HFFc6 (cell line): ENCODE measurements at regions not wholly inside any gene's neighbourhood (a gene's known extent, or its start where the extent isn't known, plus 50 kb on each side); places are given as distances from the start of the nearest gene placed in this dataset.

Experiments
- DNase-seq: peaks from one replicate; pipeline ENCODE4 v3.0.0-alpha.2; 2018
- H3K27ac Mint-ChIP-seq: 2 replicates; pipeline ENCODE4 v1.8.0; 2020; ENCODE audit warnings: mild to moderate bottlenecking, mixed read lengths
- H3K27me3 Mint-ChIP-seq: 2 replicates; pipeline ENCODE4 v1.8.0; 2021; ENCODE audit warnings: mild to moderate bottlenecking, moderate library complexity, mixed read lengths; ENCODE audit not compliant: insufficient read depth
- H3K36me3 Mint-ChIP-seq: 2 replicates; pipeline ENCODE4 v1.8.0; 2021; ENCODE audit warnings: low read depth, mixed read lengths
- H3K4me1 Mint-ChIP-seq: 2 replicates; pipeline ENCODE4 v1.8.0; 2020; ENCODE audit warnings: low read depth, mixed read lengths
- H3K4me3 Mint-ChIP-seq: 2 replicates; pipeline ENCODE4 v1.8.0; 2020; ENCODE audit warnings: mild to moderate bottlenecking, moderate library complexity, mixed read lengths
- H3K9me3 Mint-ChIP-seq: 2 replicates; pipeline ENCODE4 v1.8.0; 2020; ENCODE audit warnings: mild to moderate bottlenecking, mixed read lengths
- CTCF ChIP-seq: fragments of 200-600 bp; sonication (generic); IDR thresholded peaks from 2 replicates; pipeline ENCODE4 v1.5.0; 2021; ENCODE audit warnings: antibody characterized with exemption, mild to moderate bottlenecking

GRCh38 chr5:93158841-93159240 lies 422.2 kb downstream of the NR2F1-AS1 start:
- DNase-seq, result peak; percentile 52
- Mint-ChIP-seq H3K36me3 (no peaks in the 10 kb centered on the region), H3K27me3 (no peaks in the 10 kb centered on the region; the same call in 1 of the 2 replicates), H3K27ac (peak overlapping the region; percentile 76), H3K4me3 (no peak overlapping the region), H3K9me3 (no peaks in the 10 kb centered on the region), H3K4me1 (peaks cover 68% of the 10 kb centered on the region)
- TF ChIP-seq CTCF, result no peak

DNA sequence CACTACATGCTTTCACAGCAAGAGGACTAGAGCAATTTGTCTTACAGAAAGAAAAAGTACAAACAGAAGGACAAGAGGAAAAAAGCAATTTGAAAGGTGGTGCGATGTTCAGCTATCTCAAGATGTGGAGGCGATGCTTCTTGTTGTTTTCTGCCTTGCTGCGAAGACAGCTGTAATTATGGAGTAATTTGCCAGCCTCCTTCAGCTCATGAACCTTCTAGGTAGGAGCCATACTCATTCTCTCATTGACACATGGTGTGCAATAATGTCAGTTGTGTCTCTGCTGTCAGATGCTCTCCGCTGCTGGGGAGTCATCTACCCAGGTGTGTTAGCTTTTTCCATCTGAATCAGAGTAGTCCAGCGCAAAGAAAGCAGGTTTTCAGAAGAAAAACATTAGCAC lies 424.5 kb downstream of the NR2F1-AS1 start:
- no peak overlapping the region for H3K27ac Mint-ChIP-seq
- no peaks in the 10 kb centered on the region for H3K36me3 Mint-ChIP-seq
- no peak for TF ChIP-seq CTCF
- peaks cover 1% of the 10 kb centered on the region; the same call in 1 of the 2 replicates for H3K27me3 Mint-ChIP-seq
- H3K4me3 Mint-ChIP-seq, result no peak overlapping the region
- DNase-seq, result no peak
- peaks cover 61% of the 10 kb centered on the region for H3K4me1 Mint-ChIP-seq
- H3K9me3 Mint-ChIP-seq, result no peaks in the 10 kb centered on the region

GRCh38 chr5:93154535-93154934 lies 426.5 kb downstream of the NR2F1-AS1 start:
- TF ChIP-seq CTCF, result no peak
- Mint-ChIP-seq H3K36me3 (no peaks in the 10 kb centered on the region), H3K27ac (no peak overlapping the region), H3K4me1 (peaks cover 60% of the 10 kb centered on the region), H3K4me3 (no peak overlapping the region), H3K9me3 (no peaks in the 10 kb centered on the region), H3K27me3 (peaks cover 1% of the 10 kb centered on the region; the same call in 1 of the 2 replicates)
- DNase-seq, result no peak

GRCh38 chr5:93153461-93153860 lies 427.6 kb downstream of the NR2F1-AS1 start:
- Mint-ChIP-seq H3K9me3 (no peaks in the 10 kb centered on the region), H3K27me3 (peaks cover 1% of the 10 kb centered on the region; the same call in 1 of the 2 replicates), H3K4me3 (no peak overlapping the region), H3K4me1 (peaks cover 50% of the 10 kb centered on the region), H3K36me3 (no peaks in the 10 kb centered on the region), H3K27ac (no peak overlapping the region)
- TF ChIP-seq CTCF, result no peak
- DNase-seq, result no peak

DNA sequence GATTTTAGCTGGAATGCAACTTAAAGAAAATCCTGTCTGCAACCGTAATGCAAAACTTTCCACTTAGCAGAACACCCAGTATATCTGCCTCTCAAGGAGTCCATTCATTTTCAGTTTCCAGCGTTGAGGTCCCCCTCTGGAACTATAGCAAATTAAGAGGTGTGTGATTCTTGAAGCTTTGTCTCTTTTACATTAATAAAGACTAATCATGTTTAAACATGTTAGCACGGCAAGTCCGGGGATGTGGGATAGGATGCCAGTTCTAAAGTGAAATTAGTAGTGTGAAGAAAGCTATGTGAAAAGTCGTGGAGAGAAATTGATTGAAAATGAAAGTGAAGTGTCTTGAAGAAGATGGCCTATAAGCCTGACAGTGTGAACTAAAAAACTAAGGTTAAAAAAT lies 429.1 kb downstream of the NR2F1-AS1 start:
- peaks cover 1% of the 10 kb centered on the region; the same call in 1 of the 2 replicates for H3K27me3 Mint-ChIP-seq
- no peaks in the 10 kb centered on the region for H3K36me3 Mint-ChIP-seq
- H3K9me3 Mint-ChIP-seq, result no peaks in the 10 kb centered on the region
- H3K4me1 Mint-ChIP-seq, result peaks cover 44% of the 10 kb centered on the region
- TF ChIP-seq CTCF, result no peak
- no peak for DNase-seq
- 0 out of 2 replicates have a peak overlapping the region, but pooled peaks have one; percentile 0 for H3K4me3 Mint-ChIP-seq
- H3K27ac Mint-ChIP-seq, result no peak overlapping the region

DNA sequence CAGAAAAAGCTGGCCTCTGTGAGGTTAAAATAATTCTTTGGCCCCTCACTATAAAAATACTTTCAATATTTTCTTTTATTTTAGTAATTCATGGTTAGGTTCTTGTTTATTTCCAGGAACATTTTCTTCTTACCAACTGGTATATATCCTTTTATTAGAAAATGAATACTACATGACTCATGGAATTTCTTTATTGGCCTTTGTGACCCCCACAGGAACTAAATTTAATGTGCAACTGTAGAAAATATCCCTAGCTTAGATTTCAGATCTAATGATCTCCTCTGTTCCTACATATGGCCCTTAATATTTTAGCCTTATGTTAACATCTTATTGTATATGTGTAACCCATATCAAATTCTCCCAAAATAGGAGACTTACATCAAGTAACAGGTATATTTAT lies 429.9 kb downstream of the NR2F1-AS1 start:
- DNase-seq, result peak; percentile 37
- Mint-ChIP-seq H3K4me3 (peak overlapping the region; percentile 46), H3K4me1 (peaks cover 44% of the 10 kb centered on the region), H3K9me3 (no peaks in the 10 kb centered on the region), H3K27ac (no peak overlapping the region), H3K36me3 (no peaks in the 10 kb centered on the region), H3K27me3 (peaks cover 1% of the 10 kb centered on the region; the same call in 1 of the 2 replicates)
- no peak for TF ChIP-seq CTCF
